Ishikawa (cell line): ENCODE measurements at regions not wholly inside any gene's neighbourhood (a gene's known extent, or its start where the extent isn't known, plus 50 kb on each side); places are given as distances from the start of the nearest gene placed in this dataset.

ENCODE experiments used
- CEBPB ChIP-seq: IDR thresholded peaks from 2 replicates; pipeline ENCODE4 v1.6.1; 2012
- CREB1 ChIP-seq: IDR thresholded peaks from 2 replicates; pipeline ENCODE4 v1.6.1; 2012; ENCODE audit warnings: low read depth
- EP300 ChIP-seq: IDR thresholded peaks from 2 replicates; pipeline ENCODE4 v1.6.1; 2012; ENCODE audit warnings: borderline replicate concordance
- TCF12 ChIP-seq: IDR thresholded peaks from 2 replicates; pipeline ENCODE4 v1.6.1; 2012; ENCODE audit warnings: low read depth
- TEAD4 ChIP-seq: IDR thresholded peaks from 2 replicates; pipeline ENCODE4 v1.6.1; 2012
- TF ChIP-seq, protein P1 (sequence below): IDR thresholded peaks from 2 replicates; pipeline ENCODE4 v1.6.1; 2012; ENCODE audit warnings: low read depth, mild to moderate bottlenecking
- TF ChIP-seq, protein P2 (sequence below): IDR thresholded peaks from 2 replicates; pipeline ENCODE4 v1.6.1; 2012

DNA sequence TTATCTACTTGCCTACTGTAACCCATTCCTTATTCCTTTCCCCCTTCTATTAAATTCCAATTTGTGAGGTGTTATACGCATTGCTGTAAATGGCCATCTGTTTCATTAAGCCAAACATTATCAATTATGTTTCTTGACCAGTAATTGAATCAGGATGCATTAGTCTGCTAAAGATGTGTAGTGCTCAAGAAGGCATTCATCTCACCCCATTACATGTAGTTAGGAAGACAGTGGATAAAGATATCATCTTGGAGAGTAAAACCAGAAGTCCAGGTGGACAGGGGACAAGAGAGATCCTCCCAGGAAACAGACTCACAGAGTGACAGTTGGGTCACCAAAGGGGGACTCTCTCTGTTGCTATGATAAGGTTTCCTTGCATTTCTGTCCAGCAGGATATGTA is 73.3 kb upstream of the FAM98A start:
- TF ChIP-seq, protein P1, sequence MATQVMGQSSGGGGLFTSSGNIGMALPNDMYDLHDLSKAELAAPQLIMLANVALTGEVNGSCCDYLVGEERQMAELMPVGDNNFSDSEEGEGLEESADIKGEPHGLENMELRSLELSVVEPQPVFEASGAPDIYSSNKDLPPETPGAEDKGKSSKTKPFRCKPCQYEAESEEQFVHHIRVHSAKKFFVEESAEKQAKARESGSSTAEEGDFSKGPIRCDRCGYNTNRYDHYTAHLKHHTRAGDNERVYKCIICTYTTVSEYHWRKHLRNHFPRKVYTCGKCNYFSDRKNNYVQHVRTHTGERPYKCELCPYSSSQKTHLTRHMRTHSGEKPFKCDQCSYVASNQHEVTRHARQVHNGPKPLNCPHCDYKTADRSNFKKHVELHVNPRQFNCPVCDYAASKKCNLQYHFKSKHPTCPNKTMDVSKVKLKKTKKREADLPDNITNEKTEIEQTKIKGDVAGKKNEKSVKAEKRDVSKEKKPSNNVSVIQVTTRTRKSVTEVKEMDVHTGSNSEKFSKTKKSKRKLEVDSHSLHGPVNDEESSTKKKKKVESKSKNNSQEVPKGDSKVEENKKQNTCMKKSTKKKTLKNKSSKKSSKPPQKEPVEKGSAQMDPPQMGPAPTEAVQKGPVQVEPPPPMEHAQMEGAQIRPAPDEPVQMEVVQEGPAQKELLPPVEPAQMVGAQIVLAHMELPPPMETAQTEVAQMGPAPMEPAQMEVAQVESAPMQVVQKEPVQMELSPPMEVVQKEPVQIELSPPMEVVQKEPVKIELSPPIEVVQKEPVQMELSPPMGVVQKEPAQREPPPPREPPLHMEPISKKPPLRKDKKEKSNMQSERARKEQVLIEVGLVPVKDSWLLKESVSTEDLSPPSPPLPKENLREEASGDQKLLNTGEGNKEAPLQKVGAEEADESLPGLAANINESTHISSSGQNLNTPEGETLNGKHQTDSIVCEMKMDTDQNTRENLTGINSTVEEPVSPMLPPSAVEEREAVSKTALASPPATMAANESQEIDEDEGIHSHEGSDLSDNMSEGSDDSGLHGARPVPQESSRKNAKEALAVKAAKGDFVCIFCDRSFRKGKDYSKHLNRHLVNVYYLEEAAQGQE = no peak
- no peak for TF ChIP-seq CREB1
- no peak for TF ChIP-seq CEBPB
- TF ChIP-seq TEAD4 = no peak
- TF ChIP-seq EP300 = no peak
- TF ChIP-seq, protein P2, sequence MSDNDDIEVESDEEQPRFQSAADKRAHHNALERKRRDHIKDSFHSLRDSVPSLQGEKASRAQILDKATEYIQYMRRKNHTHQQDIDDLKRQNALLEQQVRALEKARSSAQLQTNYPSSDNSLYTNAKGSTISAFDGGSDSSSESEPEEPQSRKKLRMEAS = no peak
- no peak for TF ChIP-seq TCF12
